ENCODE measurements at regions not wholly inside any gene's neighbourhood (a gene's known extent, or its start where the extent isn't known, plus 50 kb on each side); places are given as distances from the start of the nearest gene placed in this dataset.

GRCh38 chr17:5817475-5818395, 233.4 kb upstream of the NLRP1 start:
- no peak for DNase-seq (ENCODE audit: low read depth in 4 of 4, low spot score in 3 of 4)

- DNase-seq (ENCODE audit: low read depth in 4 of 4, low spot score in 3 of 4): no peak
Observed at GRCh38 chr17:5819396-5819795, 235.1 kb upstream of the NLRP1 start.

GRCh38 chr17:5819921-5820685, 235.8 kb upstream of the NLRP1 start:
- DNase-seq (ENCODE audit: low read depth in 4 of 4, low spot score in 3 of 4): no peak

- DNase-seq (ENCODE audit: low read depth in 4 of 4, low spot score in 3 of 4): no peak
Observed at GRCh38 chr17:5820721-5821456, 236.6 kb upstream of the NLRP1 start.

GRCh38 chr17:5821803-5822202, 237.5 kb upstream of the NLRP1 start:
- no peak for DNase-seq (ENCODE audit: low read depth in 4 of 4, low spot score in 3 of 4)

- DNase-seq (ENCODE audit: low read depth in 4 of 4, low spot score in 3 of 4): no peak
Observed at GRCh38 chr17:5822281-5823060, 238.2 kb upstream of the NLRP1 start.

GRCh38 chr17:5823219-5823618, 238.9 kb upstream of the NLRP1 start:
- no peak for DNase-seq (ENCODE audit: low read depth in 4 of 4, low spot score in 3 of 4)

GRCh38 chr17:5825717-5826330, 241.5 kb upstream of the NLRP1 start:
- DNase-seq (ENCODE audit: low read depth in 4 of 4, low spot score in 3 of 4): peak; percentile 35 to 52 (median 49)

GRCh38 chr17:5826384-5826783, 242.1 kb upstream of the NLRP1 start:
- no peak for DNase-seq (ENCODE audit: low read depth in 4 of 4, low spot score in 3 of 4)

- DNase-seq (ENCODE audit: low read depth in 4 of 4, low spot score in 3 of 4): no peak
Observed at GRCh38 chr17:5830921-5831320, 239.3 kb upstream of the WSCD1 start.

GRCh38 chr17:5832886-5833285, 237.3 kb upstream of the WSCD1 start:
- DNase-seq (ENCODE audit: low read depth in 4 of 4, low spot score in 3 of 4): no peak

- DNase-seq (ENCODE audit: low read depth in 4 of 4, low spot score in 3 of 4): no peak
Observed at GRCh38 chr17:5837055-5837491, 233.1 kb upstream of the WSCD1 start.

GRCh38 chr17:5838661-5839300, 231.4 kb upstream of the WSCD1 start:
- no peak for DNase-seq (ENCODE audit: low read depth in 4 of 4, low spot score in 3 of 4)

- DNase-seq (ENCODE audit: low read depth in 4 of 4, low spot score in 3 of 4): no peak
Observed at GRCh38 chr17:5840811-5841446, 229.2 kb upstream of the WSCD1 start.

- no peak for DNase-seq (ENCODE audit: low read depth in 4 of 4, low spot score in 3 of 4)
Observed at GRCh38 chr17:5841862-5842261, 228.3 kb upstream of the WSCD1 start.

- no peak for DNase-seq (ENCODE audit: low read depth in 4 of 4, low spot score in 3 of 4)
Observed at GRCh38 chr17:5843366-5844026, 226.7 kb upstream of the WSCD1 start.

- no peak for DNase-seq (ENCODE audit: low read depth in 4 of 4, low spot score in 3 of 4)
Observed at GRCh38 chr17:5846001-5846400, 224.2 kb upstream of the WSCD1 start.

- DNase-seq (ENCODE audit: low read depth in 4 of 4, low spot score in 3 of 4): no peak
Observed at GRCh38 chr17:5854871-5855554, 215.2 kb upstream of the WSCD1 start.
